ENCODE measurements at regions not wholly inside any gene's neighbourhood (a gene's known extent, or its start where the extent isn't known, plus 50 kb on each side); places are given as distances from the start of the nearest gene placed in this dataset.
"Not testable (repeated sequence)": the region's sequence is repeated elsewhere in the genome, so short reads cannot be mapped to it uniquely, and the experiment has no call there.

- Mint-ChIP-seq H3K4me1 (no peaks in the 10 kb centered on the region), H3K27ac (no peak overlapping the region), H3K36me3 (no peaks in the 10 kb centered on the region), H3K4me3 (no peak overlapping the region), H3K9me3 (no peaks in the 10 kb centered on the region), H3K27me3 (no peaks in the 10 kb centered on the region)
- POLR2A ChIA-PET, result no interaction called here
- DNase-seq (no peak), ATAC-seq (ENCODE audit: low read depth) (no peak)
These were observed 434.3 kb downstream of the EFNB2 start for GRCh38 chr13:106101201-106101600.

- Mint-ChIP-seq H3K4me3 (no peak overlapping the region), H3K4me1 (no peaks in the 10 kb centered on the region), H3K27me3 (no peaks in the 10 kb centered on the region), H3K9me3 (no peaks in the 10 kb centered on the region), H3K36me3 (no peaks in the 10 kb centered on the region), H3K27ac (no peak overlapping the region)
- no peak for DNase-seq
- POLR2A ChIA-PET, result no interaction called here
- ATAC-seq (ENCODE audit: low read depth), result no peak
These were observed 435.1 kb downstream of the EFNB2 start for GRCh38 chr13:106100171-106100919.

- H3K4me1 Mint-ChIP-seq, result no peaks in the 10 kb centered on the region
- no peaks in the 10 kb centered on the region for H3K27me3 Mint-ChIP-seq
- ATAC-seq (ENCODE audit: low read depth) (no peak), DNase-seq (no peak)
- H3K36me3 Mint-ChIP-seq, result no peaks in the 10 kb centered on the region
- H3K4me3 Mint-ChIP-seq, result no peak overlapping the region
- no peaks in the 10 kb centered on the region for H3K9me3 Mint-ChIP-seq
- no peak overlapping the region for H3K27ac Mint-ChIP-seq
- POLR2A ChIA-PET, result no interaction called here
These were observed 435.7 kb downstream of the EFNB2 start for GRCh38 chr13:106099765-106100164.

GRCh38 chr13:106098778-106099177 is 436.7 kb downstream of the EFNB2 start:
- Mint-ChIP-seq H3K4me3 (no peak overlapping the region), H3K27me3 (no peaks in the 10 kb centered on the region), H3K9me3 (no peaks in the 10 kb centered on the region), H3K4me1 (no peaks in the 10 kb centered on the region), H3K36me3 (no peaks in the 10 kb centered on the region), H3K27ac (no peak overlapping the region)
- no peak for DNase-seq
- POLR2A ChIA-PET, result no interaction called here
- ATAC-seq (ENCODE audit: low read depth), result no peak

- ATAC-seq (ENCODE audit: low read depth), result no peak
- Mint-ChIP-seq H3K9me3 (no peaks in the 10 kb centered on the region), H3K4me1 (no peaks in the 10 kb centered on the region)
These were observed 438.8 kb downstream of the EFNB2 start for GRCh38 chr13:106096661-106097092.

GRCh38 chr13:106095919-106096318 is 439.5 kb downstream of the EFNB2 start:
- no peak overlapping the region for H3K27ac Mint-ChIP-seq
- POLR2A ChIA-PET, result no interaction called here
- no peaks in the 10 kb centered on the region for H3K27me3 Mint-ChIP-seq

More at GRCh38 chr13:106096661-106097092, 438.8 kb downstream of the EFNB2 start:
- no peaks in the 10 kb centered on the region for H3K27me3 Mint-ChIP-seq
- H3K4me3 Mint-ChIP-seq, result no peak overlapping the region
- DNase-seq, result no peak
- no peak overlapping the region for H3K27ac Mint-ChIP-seq
- H3K36me3 Mint-ChIP-seq, result no peaks in the 10 kb centered on the region
- POLR2A ChIA-PET, result no interaction called here

GRCh38 chr13:106095406-106095805 is 440.1 kb downstream of the EFNB2 start:
- Mint-ChIP-seq H3K9me3 (no peaks in the 10 kb centered on the region), H3K27ac (no peak overlapping the region), H3K27me3 (no peaks in the 10 kb centered on the region), H3K4me1 (no peaks in the 10 kb centered on the region), H3K4me3 (no peak overlapping the region), H3K36me3 (no peaks in the 10 kb centered on the region)
- DNase-seq (no peak), ATAC-seq (ENCODE audit: low read depth) (no peak)
- POLR2A ChIA-PET, result no interaction called here

More at GRCh38 chr13:106095919-106096318, 439.5 kb downstream of the EFNB2 start:
- Mint-ChIP-seq H3K9me3 (no peaks in the 10 kb centered on the region), H3K36me3 (no peaks in the 10 kb centered on the region), H3K4me3 (no peak overlapping the region), H3K4me1 (no peaks in the 10 kb centered on the region)
- DNase-seq (no peak), ATAC-seq (ENCODE audit: low read depth) (no peak)

- H3K9me3 Mint-ChIP-seq, result no peaks in the 10 kb centered on the region
- POLR2A ChIA-PET, result no interaction called here
- H3K36me3 Mint-ChIP-seq, result no peaks in the 10 kb centered on the region
- ATAC-seq (ENCODE audit: low read depth) (no peak), DNase-seq (no peak)
- no peak overlapping the region for H3K27ac Mint-ChIP-seq
- H3K27me3 Mint-ChIP-seq, result no peaks in the 10 kb centered on the region
- no peaks in the 10 kb centered on the region for H3K4me1 Mint-ChIP-seq
- no peak overlapping the region for H3K4me3 Mint-ChIP-seq
These were observed 445.5 kb downstream of the EFNB2 start for GRCh38 chr13:106090001-106090400.

GRCh38 chr13:106089261-106089980 is 446.0 kb downstream of the EFNB2 start:
- Mint-ChIP-seq H3K4me3 (no peak overlapping the region), H3K4me1 (no peaks in the 10 kb centered on the region), H3K36me3 (no peaks in the 10 kb centered on the region), H3K27me3 (no peaks in the 10 kb centered on the region), H3K9me3 (no peaks in the 10 kb centered on the region), H3K27ac (no peak overlapping the region)
- POLR2A ChIA-PET, result no interaction called here
- DNase-seq (no peak), ATAC-seq (ENCODE audit: low read depth) (no peak)

GRCh38 chr13:106088085-106088484 is 447.4 kb downstream of the EFNB2 start:
- no peak overlapping the region for H3K4me3 Mint-ChIP-seq
- H3K9me3 Mint-ChIP-seq, result no peaks in the 10 kb centered on the region
- no peaks in the 10 kb centered on the region for H3K4me1 Mint-ChIP-seq
- DNase-seq (no peak), ATAC-seq (ENCODE audit: low read depth) (no peak)
- no peak overlapping the region for H3K27ac Mint-ChIP-seq
- no peaks in the 10 kb centered on the region for H3K36me3 Mint-ChIP-seq
- POLR2A ChIA-PET, result no interaction called here
- H3K27me3 Mint-ChIP-seq, result no peaks in the 10 kb centered on the region

GRCh38 chr13:106087201-106087600 is 448.3 kb downstream of the EFNB2 start:
- Mint-ChIP-seq H3K4me3 (no peak overlapping the region), H3K36me3 (no peaks in the 10 kb centered on the region), H3K27me3 (no peaks in the 10 kb centered on the region), H3K9me3 (no peaks in the 10 kb centered on the region), H3K27ac (no peak overlapping the region), H3K4me1 (no peaks in the 10 kb centered on the region)
- POLR2A ChIA-PET, result no interaction called here
- no peak for DNase-seq
- no peak for ATAC-seq (ENCODE audit: low read depth)

GRCh38 chr13:106083620-106084350 is 451.7 kb downstream of the EFNB2 start:
- Mint-ChIP-seq H3K9me3 (no peaks in the 10 kb centered on the region), H3K27me3 (no peaks in the 10 kb centered on the region), H3K4me3 (no peak overlapping the region), H3K4me1 (no peaks in the 10 kb centered on the region), H3K36me3 (no peaks in the 10 kb centered on the region), H3K27ac (no peak overlapping the region)
- POLR2A ChIA-PET, result no interaction called here
- ATAC-seq (ENCODE audit: low read depth) (no peak), DNase-seq (no peak)

GRCh38 chr13:106081221-106081620 is 454.2 kb downstream of the EFNB2 start:
- H3K4me1 Mint-ChIP-seq; H3K9me3 Mint-ChIP-seq; H3K4me3 Mint-ChIP-seq; H3K27ac Mint-ChIP-seq; H3K36me3 Mint-ChIP-seq; DNase-seq; H3K27me3 Mint-ChIP-seq; ATAC-seq (ENCODE audit: low read depth); POLR2A ChIA-PET: not testable (repeated sequence)

GRCh38 chr13:106078191-106078590 is 457.3 kb downstream of the EFNB2 start:
- H3K4me3 Mint-ChIP-seq, result no peak overlapping the region
- POLR2A ChIA-PET, result no interaction called here

More at GRCh38 chr13:106078191-106078590, 457.3 kb downstream of the EFNB2 start:
- DNase-seq (no peak), ATAC-seq (ENCODE audit: low read depth) (no peak)
- Mint-ChIP-seq H3K27ac (no peak overlapping the region), H3K4me1 (no peaks in the 10 kb centered on the region), H3K36me3 (no peaks in the 10 kb centered on the region), H3K27me3 (peaks cover 2% of the 10 kb centered on the region), H3K9me3 (no peaks in the 10 kb centered on the region)
